ENCODE measurements at regions not wholly inside any gene's neighbourhood (a gene's known extent, or its start where the extent isn't known, plus 50 kb on each side); places are given as distances from the start of the nearest gene placed in this dataset.

DNA sequence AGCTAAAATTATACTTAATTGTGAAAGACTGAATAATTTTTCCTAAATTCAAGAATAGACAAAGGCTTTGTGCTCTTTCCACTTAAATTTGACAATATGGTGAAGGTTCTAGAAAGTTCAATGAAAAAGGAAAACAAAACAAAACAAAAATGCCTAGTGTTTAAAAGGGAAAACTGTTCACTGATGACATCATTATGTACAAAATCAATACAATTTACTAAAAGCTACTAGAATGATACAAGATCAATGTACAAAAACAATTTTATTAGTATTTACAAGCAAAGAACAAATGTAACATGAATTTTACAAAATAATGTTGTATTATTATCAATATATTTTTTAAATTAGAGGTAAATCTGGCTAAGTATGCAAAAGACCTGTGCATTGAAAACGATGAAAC is 499.1 kb upstream of the FSIP2 start (continued):
- TF ChIP-seq ZC3H11A (IDR thresholded peaks at IDR 0.05; ENCODE audit: low read depth, low read length), result no peak
- no peak for TF ChIP-seq ZNF232 (CRISPR knock-in tag; IDR thresholded peaks at IDR 0.05)
- TF ChIP-seq U2AF1 (optimal IDR thresholded peaks at IDR 0.05; ENCODE audit: low read depth, low read length), result no peak
- TF ChIP-seq NFE2L1 (tag; IDR thresholded peaks at IDR 0.05; ENCODE audit: borderline replicate concordance, low read depth), result no peak
- TF ChIP-seq, protein P1, sequence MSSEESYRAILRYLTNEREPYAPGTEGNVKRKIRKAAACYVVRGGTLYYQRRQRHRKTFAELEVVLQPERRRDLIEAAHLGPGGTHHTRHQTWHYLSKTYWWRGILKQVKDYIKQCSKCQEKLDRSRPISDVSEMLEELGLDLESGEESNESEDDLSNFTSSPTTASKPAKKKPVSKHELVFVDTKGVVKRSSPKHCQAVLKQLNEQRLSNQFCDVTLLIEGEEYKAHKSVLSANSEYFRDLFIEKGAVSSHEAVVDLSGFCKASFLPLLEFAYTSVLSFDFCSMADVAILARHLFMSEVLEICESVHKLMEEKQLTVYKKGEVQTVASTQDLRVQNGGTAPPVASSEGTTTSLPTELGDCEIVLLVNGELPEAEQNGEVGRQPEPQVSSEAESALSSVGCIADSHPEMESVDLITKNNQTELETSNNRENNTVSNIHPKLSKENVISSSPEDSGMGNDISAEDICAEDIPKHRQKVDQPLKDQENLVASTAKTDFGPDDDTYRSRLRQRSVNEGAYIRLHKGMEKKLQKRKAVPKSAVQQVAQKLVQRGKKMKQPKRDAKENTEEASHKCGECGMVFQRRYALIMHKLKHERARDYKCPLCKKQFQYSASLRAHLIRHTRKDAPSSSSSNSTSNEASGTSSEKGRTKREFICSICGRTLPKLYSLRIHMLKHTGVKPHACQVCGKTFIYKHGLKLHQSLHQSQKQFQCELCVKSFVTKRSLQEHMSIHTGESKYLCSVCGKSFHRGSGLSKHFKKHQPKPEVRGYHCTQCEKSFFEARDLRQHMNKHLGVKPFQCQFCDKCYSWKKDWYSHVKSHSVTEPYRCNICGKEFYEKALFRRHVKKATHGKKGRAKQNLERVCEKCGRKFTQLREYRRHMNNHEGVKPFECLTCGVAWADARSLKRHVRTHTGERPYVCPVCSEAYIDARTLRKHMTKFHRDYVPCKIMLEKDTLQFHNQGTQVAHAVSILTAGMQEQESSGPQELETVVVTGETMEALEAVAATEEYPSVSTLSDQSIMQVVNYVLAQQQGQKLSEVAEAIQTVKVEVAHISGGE (CRISPR knock-in tag; IDR thresholded peaks at IDR 0.05), result no peak

DNA sequence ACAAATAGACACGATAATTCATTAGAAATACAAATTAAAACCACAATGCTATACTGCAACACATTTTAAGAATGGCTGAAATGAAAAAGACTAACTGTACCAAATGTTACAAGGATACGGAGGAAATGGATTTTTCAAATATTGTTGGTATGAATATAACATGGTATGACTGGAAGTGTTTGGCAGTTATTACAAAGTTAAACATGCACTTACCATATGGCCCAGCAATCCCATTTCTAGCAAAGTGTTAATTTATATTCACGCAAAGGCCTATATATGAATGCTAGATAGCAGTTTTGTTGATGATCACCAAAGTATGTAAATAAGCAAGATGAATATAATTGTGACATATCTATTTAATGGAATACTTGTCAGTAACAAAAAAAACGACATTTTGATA is 497.8 kb upstream of the FSIP2 start:
- no peaks in the 10 kb centered on the region for H3K79me2 ChIP-seq (ENCODE audit: control insufficient read depth, insufficient read depth, low read length)
- H3K27me3 ChIP-seq (ENCODE audit: control insufficient read depth in 2 of 2, insufficient read depth in 2 of 2, low read length in 2 of 2), result no peaks in the 10 kb centered on the region
- no peaks in the 10 kb centered on the region for H3K4me1 ChIP-seq (replicated peaks in 1 of 2; ENCODE audit: control insufficient read depth in 2 of 2, insufficient read depth in 2 of 2, low read length in 2 of 2)
- intact Hi-C loops (cut with micrococcal nuclease), result no loop called here
- no peaks in the 10 kb centered on the region for H4K20me1 ChIP-seq (replicated peaks; ENCODE audit: control insufficient read depth, insufficient read depth, low read length)
- CTCF ChIA-PET (ENCODE audit: low intra/inter-chr PET ratio), result no interaction called here
- POLR2A ChIA-PET, result no interaction called here
- H3K9me3 ChIP-seq (replicated peaks; ENCODE audit: control insufficient read depth, insufficient read depth, low read depth, low read length), result no peaks in the 10 kb centered on the region
- no peak overlapping the region for H3K4me3 ChIP-seq
- 4% methylated on average over 4 of the region's 4 CpGs for WGBS (ENCODE audit: insufficient coverage, low coverage, missing lambda C conversion rate)
- H3K9me1 ChIP-seq (ENCODE audit: control insufficient read depth, insufficient read depth, low read length), result no peaks in the 10 kb centered on the region
- BruUV-seq (replicated peaks), result no TSS peak
- TF ChIP-seq ETS2 (tag; IDR thresholded peaks at IDR 0.05; ENCODE audit: borderline replicate concordance, poor library complexity, severe bottlenecking), result no peak
- ATAC-seq (no peak), FAIRE-seq (no peak), DNase-seq (ENCODE audit: extremely low read depth in 1 of 4, low spot score in 3 of 4) (no peak)
- H3K4me2 ChIP-seq (ENCODE audit: insufficient read depth, low read length), result no peak overlapping the region
- H3K36me3 ChIP-seq (ENCODE audit: control insufficient read depth, insufficient read depth, low read length), result no peaks in the 10 kb centered on the region
- in situ Hi-C loops (cut with MboI), result no loop called here
- no peak overlapping the region for H3K9ac ChIP-seq (ENCODE audit: insufficient read depth in 1 of 2, low read depth in 2 of 2, low read length in 2 of 2)
- no peak overlapping the region for H3K27ac ChIP-seq (ENCODE audit: extremely low read depth, low read depth, low read length)
- no peak overlapping the region for H2AFZ ChIP-seq (ENCODE audit: low read depth, low read length)
